PC-3 (cell line): ENCODE measurements at regions not wholly inside any gene's neighbourhood (a gene's known extent, or its start where the extent isn't known, plus 50 kb on each side); places are given as distances from the start of the nearest gene placed in this dataset.

Experiments used
- ATAC-seq: fragments of 200-7000 bp; cut with Tn5 transposase; 2 replicates; pipeline ENCODE4 v1.9.1; 2020; ENCODE audit warnings: mild to moderate bottlenecking, moderate library complexity
- BruUV-seq: library from RNA; stranded (reverse); fragments of 400-500 nt; replicated peaks from 2 replicates; lab custom pipeline; 2021; lab: Mats Ljungman, UMichigan
- CTCF ChIA-PET: fragments of 300-600 bp; sonication (Branson Sonifier 250); formaldehyde crosslinking; loops from one replicate; lab custom pipeline; 2022; ENCODE audit warnings: antibody characterized with exemption; lab: Charles Lee
- POLR2A ChIA-PET: fragments of 300-600 bp; sonication (Branson Sonifier 250); formaldehyde crosslinking; loops from one replicate; lab custom pipeline; 2022; ENCODE audit warnings: antibody characterized with exemption; ENCODE audit not compliant: unreplicated experiment; lab: Charles Lee
- DNase-seq: peaks from one replicate; pipeline ENCODE4 v3.0.0-alpha.2; 2015
- H2AFZ ChIP-seq: fragments of 300-600 bp; sonication (generic); 2 replicates; pipeline ENCODE4 v1.6.0; 2016; ENCODE audit warnings: antibody characterized with exemption, low read length
- H3F3A ChIP-seq: fragments of 300-600 bp; sonication (generic); one replicate; pipeline ENCODE4 v1.6.0; 2017; ENCODE audit warnings: antibody characterized with exemption, low read length, control low read depth, mild to moderate bottlenecking; ENCODE audit not compliant: unreplicated experiment
- H3K27ac ChIP-seq: fragments of 300-600 bp; sonication (generic); 2 replicates; pipeline ENCODE4 v1.5.1; 2016; ENCODE audit warnings: mild to moderate bottlenecking, low read length
- H3K27me3 ChIP-seq: fragments of 300-600 bp; sonication (generic); 2 replicates; pipeline ENCODE4 v1.6.1; 2016; ENCODE audit warnings: low read length, mixed read lengths
- H3K36me3 ChIP-seq: fragments of 300-600 bp; sonication (generic); 2 replicates; pipeline ENCODE4 v1.6.1; 2016; ENCODE audit warnings: low read depth, mixed run types, low read length, mixed read lengths
- H3K4me1 ChIP-seq: fragments of 300-600 bp; sonication (generic); 2 replicates; pipeline ENCODE4 v1.5.1; 2016; ENCODE audit warnings: low read length; ENCODE audit not compliant: insufficient read depth
- H3K4me2 ChIP-seq: fragments of 300-600 bp; sonication (generic); 2 replicates; pipeline ENCODE4 v1.6.0; 2016; ENCODE audit warnings: low read length
- H3K4me3 ChIP-seq: fragments of 300-600 bp; sonication (generic); 2 replicates; pipeline ENCODE4 v1.5.1; 2016; ENCODE audit warnings: mild to moderate bottlenecking, low read length, mixed read lengths
- H3K79me2 ChIP-seq: fragments of 300-600 bp; sonication (generic); 2 replicates; pipeline ENCODE4 v1.6.1; 2017; ENCODE audit warnings: low read length, mixed read lengths
- H3K9ac ChIP-seq: fragments of 300-600 bp; sonication (generic); 2 replicates; pipeline ENCODE4 v1.6.0; 2016; ENCODE audit warnings: mild to moderate bottlenecking, low read length
- H3K9me2 ChIP-seq: fragments of 300-600 bp; sonication (generic); replicated peaks from 2 replicates; pipeline ENCODE4 v1.6.1; 2016; ENCODE audit warnings: mixed run types, low read length, mixed read lengths
- H3K9me3 ChIP-seq: fragments of 300-600 bp; sonication (generic); 2 replicates; pipeline ENCODE4 v1.6.1; 2016; ENCODE audit warnings: low read length, mixed read lengths
- H4K20me1 ChIP-seq: fragments of 300-600 bp; sonication (generic); 2 replicates; pipeline ENCODE4 v1.6.1; 2016; ENCODE audit warnings: low read length, mixed read lengths
- EZH2 ChIP-seq: fragments of 300-600 bp; sonication (generic); IDR thresholded peaks from one replicate; pipeline ENCODE4 v1.6.1; 2017; ENCODE audit warnings: antibody characterized with exemption, mild to moderate bottlenecking, low read length; ENCODE audit not compliant: unreplicated experiment
- EZH2phosphoT487 ChIP-seq: fragments of 300-600 bp; sonication (generic); IDR thresholded peaks from 2 replicates; pipeline ENCODE4 v1.6.1; 2018; ENCODE audit warnings: mild to moderate bottlenecking, antibody characterized with exemption, low read length, borderline replicate concordance
- intact Hi-C: fragments of 100-400 bp; cut with micrococcal nuclease; formaldehyde crosslinking; loops from 2 replicates; pipeline ENCODE4 v1.9.0; 2023
- TF ChIP-seq, protein P1 (sequence below): fragments of 300-600 bp; sonication (generic); conservative IDR thresholded peaks from 2 replicates; pipeline ENCODE4 v1.5.1; 2017; ENCODE audit warnings: antibody characterized with exemption, low read depth, mild to moderate bottlenecking, low read length

GRCh38 chr10:42911359-42911758, 128.8 kb downstream of the BMS1 start:
- Histone ChIP-seq H3K9me2 (no peaks in the 10 kb centered on the region), H3K4me3 (no peak overlapping the region), H3K27me3 (no peaks in the 10 kb centered on the region), H3K9me3 (no peaks in the 10 kb centered on the region), H3K36me3 (no peaks in the 10 kb centered on the region), H3K27ac (no peak overlapping the region), H3K4me1 (no peaks in the 10 kb centered on the region), H3F3A (no peaks in the 10 kb centered on the region), H2AFZ (no peak overlapping the region), H4K20me1 (no peaks in the 10 kb centered on the region), H3K9ac (no peak overlapping the region), H3K4me2 (no peak overlapping the region), H3K79me2 (no peaks in the 10 kb centered on the region)
- intact Hi-C loops: no loop called here
- TF ChIP-seq EZH2phosphoT487 (no peak), EZH2 (no peak)
- TF ChIP-seq, protein P1, sequence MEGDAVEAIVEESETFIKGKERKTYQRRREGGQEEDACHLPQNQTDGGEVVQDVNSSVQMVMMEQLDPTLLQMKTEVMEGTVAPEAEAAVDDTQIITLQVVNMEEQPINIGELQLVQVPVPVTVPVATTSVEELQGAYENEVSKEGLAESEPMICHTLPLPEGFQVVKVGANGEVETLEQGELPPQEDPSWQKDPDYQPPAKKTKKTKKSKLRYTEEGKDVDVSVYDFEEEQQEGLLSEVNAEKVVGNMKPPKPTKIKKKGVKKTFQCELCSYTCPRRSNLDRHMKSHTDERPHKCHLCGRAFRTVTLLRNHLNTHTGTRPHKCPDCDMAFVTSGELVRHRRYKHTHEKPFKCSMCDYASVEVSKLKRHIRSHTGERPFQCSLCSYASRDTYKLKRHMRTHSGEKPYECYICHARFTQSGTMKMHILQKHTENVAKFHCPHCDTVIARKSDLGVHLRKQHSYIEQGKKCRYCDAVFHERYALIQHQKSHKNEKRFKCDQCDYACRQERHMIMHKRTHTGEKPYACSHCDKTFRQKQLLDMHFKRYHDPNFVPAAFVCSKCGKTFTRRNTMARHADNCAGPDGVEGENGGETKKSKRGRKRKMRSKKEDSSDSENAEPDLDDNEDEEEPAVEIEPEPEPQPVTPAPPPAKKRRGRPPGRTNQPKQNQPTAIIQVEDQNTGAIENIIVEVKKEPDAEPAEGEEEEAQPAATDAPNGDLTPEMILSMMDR: no peak
- DNase-seq: no peak
- ChIA-PET POLR2A (no interaction called here), CTCF (no interaction called here)
- BruUV-seq: no TSS peak
- ATAC-seq: no peak

GRCh38 chr10:42916974-42917373, 134.4 kb downstream of the BMS1 start:
- no peak for TF ChIP-seq EZH2
- TF ChIP-seq, protein P1: no peak
- TF ChIP-seq EZH2phosphoT487: no peak
- Histone ChIP-seq H3F3A (no peaks in the 10 kb centered on the region), H3K9me3 (no peaks in the 10 kb centered on the region; the same call in 1 of the 2 replicates), H3K4me3 (no peak overlapping the region), H3K36me3 (no peaks in the 10 kb centered on the region), H3K27me3 (no peaks in the 10 kb centered on the region), H3K4me2 (no peak overlapping the region), H4K20me1 (no peaks in the 10 kb centered on the region), H3K79me2 (no peaks in the 10 kb centered on the region), H3K9me2 (no peaks in the 10 kb centered on the region), H3K27ac (no peak overlapping the region), H3K9ac (no peak overlapping the region), H2AFZ (no peak overlapping the region), H3K4me1 (no peaks in the 10 kb centered on the region)
- no TSS peak for BruUV-seq
- intact Hi-C loops: no loop called here
- ChIA-PET CTCF (no interaction called here), POLR2A (no interaction called here)
- ATAC-seq: no peak
- no peak for DNase-seq

GRCh38 chr10:42917821-42918220, 135.2 kb downstream of the BMS1 start:
- Histone ChIP-seq H3K9ac (no peak overlapping the region), H4K20me1 (no peaks in the 10 kb centered on the region), H3K27ac (no peak overlapping the region), H3K4me1 (no peaks in the 10 kb centered on the region), H3K9me3 (no peaks in the 10 kb centered on the region; the same call in 1 of the 2 replicates), H2AFZ (no peak overlapping the region), H3K9me2 (no peaks in the 10 kb centered on the region), H3F3A (no peaks in the 10 kb centered on the region), H3K36me3 (no peaks in the 10 kb centered on the region), H3K4me3 (no peak overlapping the region), H3K4me2 (no peak overlapping the region), H3K79me2 (no peaks in the 10 kb centered on the region), H3K27me3 (peaks cover 4% of the 10 kb centered on the region; the same call in 1 of the 2 replicates)
- DNase-seq: no peak
- BruUV-seq: no TSS peak
- intact Hi-C loops: no loop called here
- no peak for TF ChIP-seq EZH2phosphoT487
- TF ChIP-seq, protein P1: no peak
- TF ChIP-seq EZH2: no peak
- CTCF ChIA-PET: no interaction called here
- no peak for ATAC-seq
- POLR2A ChIA-PET: no interaction called here
